GM12878 (cell line): ENCODE measurements at regions not wholly inside any gene's neighbourhood (a gene's known extent, or its start where the extent isn't known, plus 50 kb on each side); places are given as distances from the start of the nearest gene placed in this dataset.

Experiments
- ATAC-seq: fragments of 200-7000 bp; cut with Tn5 transposase; 3 replicates; pipeline ENCODE4 v1.9.1; 2020; ENCODE audit warnings: mild to moderate bottlenecking, moderate library complexity
- BruUV-seq: library from RNA; stranded (reverse); fragments of 400-500 nt; replicated peaks from 2 replicates; lab custom pipeline; 2021; lab: Mats Ljungman, UMichigan
- CTCF ChIA-PET: fragments of 300-600 bp; sonication (Branson Sonifier 250); formaldehyde crosslinking; extraction: SDS; loops from one replicate; lab custom pipeline; 2021; ENCODE audit warnings: inconsistent platforms; lab: Yijun Ruan, JAX
- POLR2A ChIA-PET: fragments of 350-600 bp; formaldehyde crosslinking; extraction: SDS; loops from one replicate; lab custom pipeline; 2021; ENCODE audit warnings: inconsistent platforms; lab: Charles Lee
- RAD21 ChIA-PET: fragments of 300-600 bp; sonication (Branson Sonifier 250); formaldehyde crosslinking; loops from one replicate; lab custom pipeline; 2023; ENCODE audit warnings: antibody characterized with exemption; ENCODE audit not compliant: unreplicated experiment; lab: Charles Lee
- SMC1A ChIA-PET: fragments of 300-600 bp; sonication (Branson Sonifier 250); formaldehyde crosslinking; loops from one replicate; lab custom pipeline; 2023; ENCODE audit not compliant: unreplicated experiment, uncharacterized antibody; lab: Charles Lee
- DNase-seq: peaks from one replicate; pipeline ENCODE4 v3.0.0-alpha.2; 2011; ENCODE audit warnings: low read depth, low spot score
- FAIRE-seq: peaks from 3 replicates; lab custom pipeline; 2011; peaks lifted over from hg19 to GRCh38; lab: Jason Lieb, UNC
- H2AFZ ChIP-seq: 2 replicates; pipeline ENCODE4 v1.6.0; 2011; ENCODE audit warnings: low read depth, low read length, control low read depth; ENCODE audit not compliant: control insufficient read depth
- H3K27ac ChIP-seq: 2 replicates; pipeline ENCODE4 v1.5.1; 2011; ENCODE audit warnings: control low read depth; ENCODE audit not compliant: control insufficient read depth, insufficient read depth
- H3K27me3 ChIP-seq, 2 experiments: replicated peaks in 1 of 2; 2 replicates each; pipeline versions ENCODE4 v1.6.0 to v1.6.1; 2011; ENCODE audit warnings: low read length in 1 of 2; ENCODE audit not compliant: control insufficient read depth in 2 of 2, insufficient read depth in 2 of 2
- H3K36me3 ChIP-seq, 2 experiments: 2 replicates each; pipeline ENCODE4 v1.5.1; 2011; ENCODE audit warnings: low read length in 1 of 2; ENCODE audit not compliant: control insufficient read depth in 2 of 2, insufficient read depth in 2 of 2
- H3K4me1 ChIP-seq: 2 replicates; pipeline ENCODE4 v1.6.1; 2011; ENCODE audit warnings: mild to moderate bottlenecking, low read length, moderate library complexity, mixed read lengths; ENCODE audit not compliant: control insufficient read depth, insufficient read depth
- H3K4me2 ChIP-seq: 2 replicates; pipeline ENCODE4 v1.6.0; 2011; ENCODE audit warnings: control low read depth; ENCODE audit not compliant: control insufficient read depth, insufficient read depth
- H3K4me3 ChIP-seq: fragments of 200-600 bp; sonication (generic); 2 replicates; pipeline ENCODE4 v1.5.1; 2016
- H3K79me2 ChIP-seq: 2 replicates; pipeline ENCODE4 v1.6.0; 2011; ENCODE audit warnings: low read length; ENCODE audit not compliant: control insufficient read depth, insufficient read depth
- H3K9ac ChIP-seq: 2 replicates; pipeline ENCODE4 v1.8.0; 2011; ENCODE audit warnings: low read length, control low read depth, mixed read lengths; ENCODE audit not compliant: control insufficient read depth, insufficient read depth
- H3K9me3 ChIP-seq: replicated peaks from 3 replicates; pipeline ENCODE4 v1.5.1; 2011; ENCODE audit warnings: mild to moderate bottlenecking, low read length; ENCODE audit not compliant: control insufficient read depth, insufficient read depth
- H4K20me1 ChIP-seq: 2 replicates; pipeline ENCODE4 v1.6.0; 2011; ENCODE audit not compliant: control insufficient read depth, insufficient read depth
- BCLAF1 ChIP-seq: fragments of 450-650 bp; IDR thresholded peaks from 2 replicates; pipeline ENCODE4 v1.6.1; 2017; ENCODE audit warnings: antibody characterized with exemption, mild to moderate bottlenecking, moderate library complexity
- CHD2 ChIP-seq: IDR thresholded peaks from 2 replicates; pipeline ENCODE4 v1.6.1; 2011; ENCODE audit warnings: low read depth, low read length, improper control_type of control experiment, borderline replicate concordance
- CREB1 ChIP-seq: IDR thresholded peaks from 2 replicates; pipeline ENCODE4 v1.6.1; 2012; ENCODE audit warnings: low read depth, mild to moderate bottlenecking, inconsistent platforms
- IKZF2 ChIP-seq, 2 experiments: fragments of 450-650 bp; IDR thresholded peaks; 2 replicates each; pipeline ENCODE4 v1.6.1; 2017; ENCODE audit warnings: mild to moderate bottlenecking in 2 of 2, moderate library complexity in 2 of 2
- NRF1 ChIP-seq: conservative IDR thresholded peaks from 2 replicates; pipeline ENCODE4 v1.6.1; 2011; ENCODE audit warnings: mild to moderate bottlenecking, low read depth, low read length, improper control_type of control experiment
- PKNOX1 ChIP-seq: fragments of 450-650 bp; IDR thresholded peaks from 2 replicates; pipeline ENCODE4 v1.6.1; 2016; ENCODE audit warnings: mild to moderate bottlenecking
- POLR2A ChIP-seq: IDR thresholded peaks from 2 replicates; pipeline ENCODE4 v1.6.1; 2011; ENCODE audit warnings: low read depth, mild to moderate bottlenecking, low read length
- POU2F2 ChIP-seq: IDR thresholded peaks from 3 replicates; pipeline ENCODE4 v1.6.1; 2011; ENCODE audit warnings: low read depth, mild to moderate bottlenecking, low read length, borderline replicate concordance
- SMARCA5 ChIP-seq: fragments of 450-650 bp; IDR thresholded peaks from 2 replicates; pipeline ENCODE4 v1.6.1; 2017; ENCODE audit warnings: mild to moderate bottlenecking
- TARDBP ChIP-seq: IDR thresholded peaks from 2 replicates; pipeline ENCODE4 v1.6.1; 2016; ENCODE audit warnings: borderline replicate concordance
- WGBS: methylation state at CpG from one replicate; pipeline ENCODE4 v1.1.6; 2016; ENCODE audit warnings: low lambda C conversion rate; ENCODE audit not compliant: insufficient replicate concordance, insufficient coverage; ENCODE audit errors: missing lambda C conversion rate; 5-methylcytosine and 5-hydroxymethylcytosine counted together
- in situ Hi-C: fragments of 300-500 bp; cut with MboI; formaldehyde crosslinking; loops from 9 replicates; pipeline ENCODE4 v1.14.3; 2018; ENCODE audit warnings: mixed read lengths
- intact Hi-C: fragments of 100-400 bp; cut with micrococcal nuclease; formaldehyde crosslinking; loops from one replicate; pipeline ENCODE4 v1.14.2; 2022; ENCODE audit not compliant: unreplicated experiment

- FAIRE-seq = no peak
- H3K4me1 ChIP-seq = no peaks in the 10 kb centered on the region
- CTCF ChIA-PET = interaction anchor here (0.6 to 1.6 kb wide), 4 partner anchors 75 to 259 kb away, joined by 3 to 4 read pairs (median 3); no protein-coding TSS in a partner anchor
Observed at GRCh38 chr5:143708672-143709071, 103.3 kb upstream of the HMHB1 start.

GRCh38 chr5:143707806-143708205 is 104.2 kb upstream of the HMHB1 start:
- Histone ChIP-seq H3K9me3 (no peaks in the 10 kb centered on the region), H3K9ac (no peak overlapping the region), H3K27ac (no peak overlapping the region), H2AFZ (no peak overlapping the region), H3K79me2 (no peaks in the 10 kb centered on the region), H4K20me1 (no peaks in the 10 kb centered on the region), H3K4me1 (no peaks in the 10 kb centered on the region), H3K27me3 (no peaks in the 10 kb centered on the region), H3K4me3 (no peak overlapping the region), H3K36me3 (no peaks in the 10 kb centered on the region), H3K4me2 (no peak overlapping the region)
- RAD21 ChIA-PET = no interaction called here
- ATAC-seq (no peak), FAIRE-seq (no peak), DNase-seq (no peak)
- POLR2A ChIA-PET = no interaction called here
- TF ChIP-seq BCLAF1 = no peak
- TF ChIP-seq TARDBP = no peak
- TF ChIP-seq CHD2 = no peak
- TF ChIP-seq POLR2A = no peak
- TF ChIP-seq POU2F2 = no peak
- TF ChIP-seq SMARCA5 = no peak
- no peak for TF ChIP-seq NRF1
- TF ChIP-seq PKNOX1 = no peak
- TF ChIP-seq IKZF2 (IDR thresholded peaks at IDR 0.05) = no peak
- no TSS peak for BruUV-seq
- SMC1A ChIA-PET = interaction anchor here (0.5 to 2.0 kb wide), 7 partner anchors 14 to 1742 kb away, joined by 3 to 5 read pairs (median 3); no protein-coding TSS in a partner anchor
- CTCF ChIA-PET = interaction anchor here (0.6 to 1.6 kb wide), 3 partner anchors 111 to 260 kb away, joined by 3 to 4 read pairs (median 3); no protein-coding TSS in a partner anchor
- in situ Hi-C loops (no loop called here), intact Hi-C loops (no loop called here)
- 29% methylated on average over 1 of the region's 1 CpG for WGBS

More at GRCh38 chr5:143708672-143709071, 103.3 kb upstream of the HMHB1 start:
- Histone ChIP-seq H3K36me3 (no peaks in the 10 kb centered on the region), H3K27me3 (no peaks in the 10 kb centered on the region), H3K9ac (no peak overlapping the region), H3K27ac (no peak overlapping the region), H3K4me2 (no peak overlapping the region), H3K9me3 (no peaks in the 10 kb centered on the region), H3K4me3 (no peak overlapping the region), H4K20me1 (no peaks in the 10 kb centered on the region), H3K79me2 (no peaks in the 10 kb centered on the region), H2AFZ (no peak overlapping the region)
- ChIA-PET RAD21 (interaction anchor here (0.9 kb wide), 1 partner anchor 15 kb away, joined by 3 read pairs; no protein-coding TSS in a partner anchor), POLR2A (no interaction called here), SMC1A (interaction anchor here (0.5 to 2.0 kb wide), 9 partner anchors 15 to 1743 kb away, joined by 3 to 5 read pairs (median 3); no protein-coding TSS in a partner anchor)
- no peak for TF ChIP-seq CREB1
- BruUV-seq = no TSS peak
- no peak for ATAC-seq
- WGBS = 4% methylated on average over 2 of the region's 2 CpGs
- no peak for DNase-seq
- intact Hi-C loops = no loop called here
- in situ Hi-C loops = no loop called here
